ENCODE measurements at regions not wholly inside any gene's neighbourhood (a gene's known extent, or its start where the extent isn't known, plus 50 kb on each side); places are given as distances from the start of the nearest gene placed in this dataset.

DNA sequence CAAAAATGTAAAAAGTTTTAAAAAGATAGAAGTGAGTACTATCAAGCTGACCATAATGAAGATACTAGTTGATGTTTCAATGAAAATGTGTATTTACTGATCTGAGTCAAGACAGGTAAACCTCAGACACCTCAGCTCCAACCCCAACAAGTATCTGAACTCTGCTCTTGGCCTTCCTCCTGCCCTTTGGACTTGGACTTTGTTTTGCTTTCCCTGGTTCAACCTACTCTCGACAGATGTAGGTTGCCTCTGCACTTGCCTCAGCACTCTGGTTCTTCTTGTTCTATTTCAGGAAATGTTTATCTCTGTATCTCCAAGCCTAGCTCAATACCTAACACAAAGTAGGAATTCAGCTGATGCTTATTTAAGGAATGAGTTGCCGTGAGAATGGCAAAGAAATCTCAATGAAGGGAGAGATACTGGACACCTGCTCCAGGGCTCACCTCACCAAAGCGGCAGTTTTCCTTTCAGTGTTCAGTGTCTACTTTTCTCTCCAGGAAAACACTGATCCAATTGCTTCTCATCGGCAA lies 248.8 kb upstream of the CTAGE1 start:
- Histone ChIP-seq H3K9me2 (ENCODE audit: insufficient read depth) (no peaks in the 10 kb centered on the region), H2AFZ (ENCODE audit: low read depth, low read length, poor library complexity, severe bottlenecking) (no peak overlapping the region), H3K9me3 (ENCODE audit: control insufficient read depth in 1 of 2, insufficient read depth in 1 of 2, low read depth in 1 of 2, low read length in 2 of 2) (no peaks in the 10 kb centered on the region), H3K4me2 (ENCODE audit: low read length) (no peak overlapping the region), H4K20me1 (ENCODE audit: insufficient read depth) (no peaks in the 10 kb centered on the region), H3K79me2 (ENCODE audit: insufficient read depth, low read length) (no peaks in the 10 kb centered on the region), H3K4me3 (replicated peaks in 1 of 2; ENCODE audit: low read depth in 1 of 2, low read length in 2 of 2) (no peak overlapping the region), H3K9ac (ENCODE audit: low read length) (no peak overlapping the region), H3K36me3 (ENCODE audit: control insufficient read depth in 1 of 2, insufficient read depth in 2 of 2, low read length in 2 of 2) (no peaks in the 10 kb centered on the region), H3K27me3 (ENCODE audit: insufficient read depth, low read length) (no peaks in the 10 kb centered on the region), H3K4me1 (ENCODE audit: control insufficient read depth in 1 of 2, insufficient read depth in 2 of 2, low read length in 2 of 2) (peaks cover 11 to 16% of the 10 kb centered on the region in 2 experiments), H3K27ac (ENCODE audit: low read depth, low read length) (no peak overlapping the region)
- ChIA-PET CTCF (no interaction called here), POLR2A (no interaction called here), RAD21 (ENCODE audit: low non-redundant PET in 1 of 2, low total read pairs in 2 of 2, uncharacterized antibody in 2 of 2, unreplicated experiment in 2 of 2) (no interaction called here)
- DNase-seq (ENCODE audit: low read depth, low spot score) (no peak), ATAC-seq (no peak)
- no TSS peak for BruUV-seq (replicated peaks)
- TF ChIP-seq ZFX (IDR thresholded peaks at IDR 0.05) (no peak), FOSL1 (IDR thresholded peaks at IDR 0.05; ENCODE audit: low read depth) (no peak), ZNF274 (IDR thresholded peaks at IDR 0.05; ENCODE audit: low read depth, low read length) (no peak), RAD21 (IDR thresholded peaks at IDR 0.05; ENCODE audit: low read depth) (no peak), CBX3 (IDR thresholded peaks at IDR 0.05; ENCODE audit: low read depth) (no peak), ELF1 (IDR thresholded peaks at IDR 0.05; ENCODE audit: borderline replicate concordance, low read depth) (no peak), POLR2AphosphoS5 (IDR thresholded peaks at IDR 0.05; ENCODE audit: low read depth, low read length) (no peak), EZH2 (IDR thresholded peaks at IDR 0.05) (no peak), TCF7L2 (IDR thresholded peaks at IDR 0.05; ENCODE audit: borderline replicate concordance, extremely low read depth, insufficient read depth, insufficient read length) (no peak)
- TF ChIP-seq, protein P1, sequence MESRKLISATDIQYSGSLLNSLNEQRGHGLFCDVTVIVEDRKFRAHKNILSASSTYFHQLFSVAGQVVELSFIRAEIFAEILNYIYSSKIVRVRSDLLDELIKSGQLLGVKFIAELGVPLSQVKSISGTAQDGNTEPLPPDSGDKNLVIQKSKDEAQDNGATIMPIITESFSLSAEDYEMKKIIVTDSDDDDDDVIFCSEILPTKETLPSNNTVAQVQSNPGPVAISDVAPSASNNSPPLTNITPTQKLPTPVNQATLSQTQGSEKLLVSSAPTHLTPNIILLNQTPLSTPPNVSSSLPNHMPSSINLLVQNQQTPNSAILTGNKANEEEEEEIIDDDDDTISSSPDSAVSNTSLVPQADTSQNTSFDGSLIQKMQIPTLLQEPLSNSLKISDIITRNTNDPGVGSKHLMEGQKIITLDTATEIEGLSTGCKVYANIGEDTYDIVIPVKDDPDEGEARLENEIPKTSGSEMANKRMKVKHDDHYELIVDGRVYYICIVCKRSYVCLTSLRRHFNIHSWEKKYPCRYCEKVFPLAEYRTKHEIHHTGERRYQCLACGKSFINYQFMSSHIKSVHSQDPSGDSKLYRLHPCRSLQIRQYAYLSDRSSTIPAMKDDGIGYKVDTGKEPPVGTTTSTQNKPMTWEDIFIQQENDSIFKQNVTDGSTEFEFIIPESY (IDR thresholded peaks at IDR 0.05; ENCODE audit: extremely low read depth, insufficient replicate concordance, low read length), result no peak
- TF ChIP-seq, protein P2, sequence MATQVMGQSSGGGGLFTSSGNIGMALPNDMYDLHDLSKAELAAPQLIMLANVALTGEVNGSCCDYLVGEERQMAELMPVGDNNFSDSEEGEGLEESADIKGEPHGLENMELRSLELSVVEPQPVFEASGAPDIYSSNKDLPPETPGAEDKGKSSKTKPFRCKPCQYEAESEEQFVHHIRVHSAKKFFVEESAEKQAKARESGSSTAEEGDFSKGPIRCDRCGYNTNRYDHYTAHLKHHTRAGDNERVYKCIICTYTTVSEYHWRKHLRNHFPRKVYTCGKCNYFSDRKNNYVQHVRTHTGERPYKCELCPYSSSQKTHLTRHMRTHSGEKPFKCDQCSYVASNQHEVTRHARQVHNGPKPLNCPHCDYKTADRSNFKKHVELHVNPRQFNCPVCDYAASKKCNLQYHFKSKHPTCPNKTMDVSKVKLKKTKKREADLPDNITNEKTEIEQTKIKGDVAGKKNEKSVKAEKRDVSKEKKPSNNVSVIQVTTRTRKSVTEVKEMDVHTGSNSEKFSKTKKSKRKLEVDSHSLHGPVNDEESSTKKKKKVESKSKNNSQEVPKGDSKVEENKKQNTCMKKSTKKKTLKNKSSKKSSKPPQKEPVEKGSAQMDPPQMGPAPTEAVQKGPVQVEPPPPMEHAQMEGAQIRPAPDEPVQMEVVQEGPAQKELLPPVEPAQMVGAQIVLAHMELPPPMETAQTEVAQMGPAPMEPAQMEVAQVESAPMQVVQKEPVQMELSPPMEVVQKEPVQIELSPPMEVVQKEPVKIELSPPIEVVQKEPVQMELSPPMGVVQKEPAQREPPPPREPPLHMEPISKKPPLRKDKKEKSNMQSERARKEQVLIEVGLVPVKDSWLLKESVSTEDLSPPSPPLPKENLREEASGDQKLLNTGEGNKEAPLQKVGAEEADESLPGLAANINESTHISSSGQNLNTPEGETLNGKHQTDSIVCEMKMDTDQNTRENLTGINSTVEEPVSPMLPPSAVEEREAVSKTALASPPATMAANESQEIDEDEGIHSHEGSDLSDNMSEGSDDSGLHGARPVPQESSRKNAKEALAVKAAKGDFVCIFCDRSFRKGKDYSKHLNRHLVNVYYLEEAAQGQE (IDR thresholded peaks at IDR 0.05; ENCODE audit: low read depth), result no peak
- intact Hi-C loops (cut with micrococcal nuclease), result no loop called here

Measured in HCT116 (cell line).